HUES64 (cell line): ENCODE measurements at regions not wholly inside any gene's neighbourhood (a gene's known extent, or its start where the extent isn't known, plus 50 kb on each side); places are given as distances from the start of the nearest gene placed in this dataset.
"Not testable (repeated sequence)": the region's sequence is repeated elsewhere in the genome, so short reads cannot be mapped to it uniquely, and the experiment has no call there.

ENCODE experiments used
- H3K27ac ChIP-seq: 2 replicates; pipeline ENCODE4 v1.7.0; 2013; ENCODE audit warnings: low read depth, low read length, inconsistent platforms
- H3K27me3 ChIP-seq: 2 replicates; pipeline ENCODE4 v1.6.1; 2013; ENCODE audit warnings: mild to moderate bottlenecking, low read length; ENCODE audit not compliant: insufficient read depth
- H3K36me3 ChIP-seq: 2 replicates; pipeline ENCODE4 v1.6.1; 2013; ENCODE audit warnings: mild to moderate bottlenecking, low read length; ENCODE audit not compliant: insufficient read depth
- H3K4me1 ChIP-seq: 2 replicates; pipeline ENCODE4 v1.6.1; 2013; ENCODE audit warnings: mild to moderate bottlenecking, low read length, moderate library complexity; ENCODE audit not compliant: insufficient read depth
- H3K4me3 ChIP-seq: 2 replicates; pipeline ENCODE4 v1.5.1; 2013; ENCODE audit warnings: mild to moderate bottlenecking, low read length, moderate library complexity
- H3K9ac ChIP-seq: 2 replicates; pipeline ENCODE4 v1.6.1; 2013; ENCODE audit warnings: mild to moderate bottlenecking, low read depth, low read length
- H3K9me3 ChIP-seq: 2 replicates; pipeline ENCODE4 v1.6.1; 2013; ENCODE audit warnings: low read depth, low read length; ENCODE audit not compliant: insufficient read depth
- WGBS: fragments of 150-250, 120-280 bp; methylation state at CpG from one replicate; pipeline ENCODE4 v1.1.7; 2013; ENCODE audit warnings: missing lambda C conversion rate; 5-methylcytosine and 5-hydroxymethylcytosine counted together

GRCh38 chr16:59487067-59487466, 753.0 kb upstream of the GOT2 start:
- H3K27me3 ChIP-seq = no peaks in the 10 kb centered on the region
- no peak overlapping the region for H3K4me3 ChIP-seq
- WGBS = 100% methylated on average over 1 of the region's 2 CpGs
- H3K36me3 ChIP-seq = no peaks in the 10 kb centered on the region
- H3K9ac ChIP-seq = no peak overlapping the region
- peaks cover 8% of the 10 kb centered on the region; the same call in 1 of the 2 replicates for H3K4me1 ChIP-seq
- H3K27ac ChIP-seq = no peak overlapping the region
- H3K9me3 ChIP-seq = no peaks in the 10 kb centered on the region

- no peak overlapping the region for H3K27ac ChIP-seq
- no peaks in the 10 kb centered on the region for H3K27me3 ChIP-seq
- H3K9ac ChIP-seq = no peak overlapping the region
- H3K4me3 ChIP-seq = no peak overlapping the region
- H3K9me3 ChIP-seq = no peaks in the 10 kb centered on the region
- H3K36me3 ChIP-seq = no peaks in the 10 kb centered on the region
- H3K4me1 ChIP-seq = peaks cover 8% of the 10 kb centered on the region; the same call in 1 of the 2 replicates
- 100% methylated on average over 2 of the region's 2 CpGs for WGBS
Measured at GRCh38 chr16:59484833-59485516, 750.9 kb upstream of the GOT2 start.

GRCh38 chr16:59478838-59479237, 744.7 kb upstream of the GOT2 start:
- H3K4me3 ChIP-seq = no peak overlapping the region
- WGBS = 96% methylated on average over 3 of the region's 3 CpGs
- H3K27me3 ChIP-seq = no peaks in the 10 kb centered on the region
- no peak overlapping the region for H3K9ac ChIP-seq
- H3K27ac ChIP-seq = no peak overlapping the region
- no peaks in the 10 kb centered on the region for H3K9me3 ChIP-seq
- H3K4me1 ChIP-seq = 0 out of 2 replicates have a peak, but pooled peaks cover 3% of the 10 kb centered on the region
- H3K36me3 ChIP-seq = no peaks in the 10 kb centered on the region

- Histone ChIP-seq H3K4me3 (no peak overlapping the region), H3K27me3 (no peaks in the 10 kb centered on the region), H3K9me3 (no peaks in the 10 kb centered on the region), H3K4me1 (no peaks in the 10 kb centered on the region), H3K36me3 (no peaks in the 10 kb centered on the region), H3K27ac (no peak overlapping the region), H3K9ac (no peak overlapping the region)
- 90% methylated on average over 2 of the region's 2 CpGs for WGBS
Measured at GRCh38 chr16:59470556-59470955, 736.4 kb upstream of the GOT2 start.

- H3K36me3 ChIP-seq = no peaks in the 10 kb centered on the region
- no peak overlapping the region for H3K4me3 ChIP-seq
- no peaks in the 10 kb centered on the region for H3K4me1 ChIP-seq
- H3K27me3 ChIP-seq = no peaks in the 10 kb centered on the region
- no peaks in the 10 kb centered on the region for H3K9me3 ChIP-seq
- no peak overlapping the region for H3K9ac ChIP-seq
- 100% methylated on average over 1 of the region's 1 CpG for WGBS
- H3K27ac ChIP-seq = no peak overlapping the region
Measured at GRCh38 chr16:59469266-59469665, 735.1 kb upstream of the GOT2 start.

GRCh38 chr16:59463776-59464175, 729.7 kb upstream of the GOT2 start:
- H3K9me3 ChIP-seq = no peaks in the 10 kb centered on the region
- H3K27ac ChIP-seq = no peak overlapping the region
- no peaks in the 10 kb centered on the region for H3K36me3 ChIP-seq
- H3K9ac ChIP-seq = no peak overlapping the region
- H3K27me3 ChIP-seq = no peaks in the 10 kb centered on the region
- H3K4me1 ChIP-seq = no peaks in the 10 kb centered on the region
- H3K4me3 ChIP-seq = no peak overlapping the region

- no peaks in the 10 kb centered on the region for H3K27me3 ChIP-seq
- no peaks in the 10 kb centered on the region for H3K36me3 ChIP-seq
- H3K4me1 ChIP-seq = no peaks in the 10 kb centered on the region
- WGBS = 95% methylated on average over 5 of the region's 5 CpGs
- no peak overlapping the region for H3K4me3 ChIP-seq
- no peak overlapping the region for H3K9ac ChIP-seq
- H3K27ac ChIP-seq = no peak overlapping the region
- no peaks in the 10 kb centered on the region for H3K9me3 ChIP-seq
Measured at GRCh38 chr16:59459806-59460205, 725.7 kb upstream of the GOT2 start.

GRCh38 chr16:59455497-59455896, 721.4 kb upstream of the GOT2 start:
- Histone ChIP-seq H3K27ac (no peak overlapping the region), H3K27me3 (no peaks in the 10 kb centered on the region), H3K9me3 (no peaks in the 10 kb centered on the region), H3K9ac (no peak overlapping the region), H3K36me3 (no peaks in the 10 kb centered on the region), H3K4me1 (no peaks in the 10 kb centered on the region), H3K4me3 (no peak overlapping the region)
- 95% methylated on average over 1 of the region's 1 CpG for WGBS

- WGBS = 98% methylated on average over 5 of the region's 5 CpGs
- H3K9ac ChIP-seq, H3K27me3 ChIP-seq, H3K36me3 ChIP-seq, H3K4me1 ChIP-seq, H3K27ac ChIP-seq, H3K9me3 ChIP-seq, H3K4me3 ChIP-seq: not testable (repeated sequence)
Measured at GRCh38 chr16:59450513-59450912, 716.4 kb upstream of the GOT2 start.

GRCh38 chr16:59440502-59440901, 706.4 kb upstream of the GOT2 start:
- Histone ChIP-seq H3K27ac (no peak overlapping the region), H3K9me3 (no peaks in the 10 kb centered on the region), H3K27me3 (no peaks in the 10 kb centered on the region), H3K4me1 (no peaks in the 10 kb centered on the region), H3K4me3 (no peak overlapping the region), H3K9ac (no peak overlapping the region), H3K36me3 (no peaks in the 10 kb centered on the region)
- WGBS = 92% methylated on average over 1 of the region's 2 CpGs

GRCh38 chr16:59432896-59433295, 698.8 kb upstream of the GOT2 start:
- Histone ChIP-seq H3K4me3 (no peak overlapping the region), H3K4me1 (no peaks in the 10 kb centered on the region), H3K27me3 (no peaks in the 10 kb centered on the region), H3K9me3 (no peaks in the 10 kb centered on the region), H3K36me3 (no peaks in the 10 kb centered on the region), H3K9ac (no peak overlapping the region), H3K27ac (no peak overlapping the region)
- WGBS = 94% methylated on average over 3 of the region's 3 CpGs

GRCh38 chr16:59432276-59432675, 698.2 kb upstream of the GOT2 start:
- Histone ChIP-seq H3K9me3 (no peaks in the 10 kb centered on the region), H3K4me1 (no peaks in the 10 kb centered on the region), H3K27ac (no peak overlapping the region), H3K36me3 (no peaks in the 10 kb centered on the region), H3K27me3 (no peaks in the 10 kb centered on the region), H3K4me3 (no peak overlapping the region), H3K9ac (no peak overlapping the region)
- 95% methylated on average over 1 of the region's 1 CpG for WGBS
